Hepatocyte (in vitro differentiated cells): ENCODE measurements at regions not wholly inside any gene's neighbourhood (a gene's known extent, or its start where the extent isn't known, plus 50 kb on each side); places are given as distances from the start of the nearest gene placed in this dataset.

Experiments used
- CTCF ChIP-seq: fragments of 200-600 bp; sonication (generic); IDR thresholded peaks from 2 replicates; pipeline ENCODE4 v1.5.1; 2016; ENCODE audit warnings: antibody characterized with exemption, mild to moderate bottlenecking; ENCODE audit not compliant: poor library complexity
- EZH2 ChIP-seq: fragments of 200-600 bp; sonication (generic); IDR thresholded peaks from 2 replicates; pipeline ENCODE4 v1.6.1; 2016; ENCODE audit warnings: antibody characterized with exemption, mild to moderate bottlenecking, borderline replicate concordance
- EZH2phosphoT487 ChIP-seq: fragments of 200-600 bp; sonication (generic); IDR thresholded peaks from one replicate; pipeline ENCODE4 v1.6.1; 2018; ENCODE audit warnings: antibody characterized with exemption, mild to moderate bottlenecking, low read depth, moderate library complexity; ENCODE audit not compliant: unreplicated experiment, severe bottlenecking

- no peak for TF ChIP-seq CTCF
- TF ChIP-seq EZH2phosphoT487 = no peak
- TF ChIP-seq EZH2 = no peak
Measured at GRCh38 chr7:93008833-93009232, 108.9 kb downstream of the SAMD9 start.
